Erythroblast (primary cell): ENCODE measurements at regions not wholly inside any gene's neighbourhood (a gene's known extent, or its start where the extent isn't known, plus 50 kb on each side); places are given as distances from the start of the nearest gene placed in this dataset.

Experiments
- GATA1 ChIP-seq: IDR thresholded peaks from 2 replicates; pipeline ENCODE4 v1.6.1; 2011; ENCODE audit warnings: low read depth, mild to moderate bottlenecking, control low read depth, low read length, moderate library complexity
- POLR2A ChIP-seq: IDR thresholded peaks from 2 replicates; pipeline ENCODE4 v1.6.1; 2011; ENCODE audit warnings: mild to moderate bottlenecking, low read length

DNA sequence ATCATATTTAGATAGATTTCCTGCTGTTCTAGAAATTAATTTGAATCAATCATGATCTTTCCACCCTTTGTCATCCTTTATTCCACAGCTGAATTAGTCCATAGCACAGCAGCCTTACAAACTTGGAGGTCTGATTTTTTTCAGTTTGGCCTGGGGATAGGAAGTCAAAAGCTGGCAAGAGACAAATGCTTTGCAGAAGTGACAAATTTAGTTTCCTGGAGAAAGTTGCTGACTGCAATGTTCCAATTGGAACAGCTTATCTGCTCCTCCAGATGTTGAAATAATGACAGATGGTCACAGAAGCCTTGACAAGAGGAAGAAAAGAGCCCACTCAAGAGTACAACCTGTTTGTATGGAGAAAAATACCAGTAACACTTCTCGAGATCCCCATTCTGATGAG is 1276.1 kb upstream of the CDH8 start:
- TF ChIP-seq POLR2A = no peak
- no peak for TF ChIP-seq GATA1
